Cardiac fibroblast (primary cell): ENCODE measurements at regions not wholly inside any gene's neighbourhood (a gene's known extent, or its start where the extent isn't known, plus 50 kb on each side); places are given as distances from the start of the nearest gene placed in this dataset.
"Not testable (repeated sequence)": the region's sequence is repeated elsewhere in the genome, so short reads cannot be mapped to it uniquely, and the experiment has no call there.

Experiments used
- DNase-seq, 2 donors: peaks; one replicate each; pipeline versions ENCODE4 v3.0.0 to v3.0.0-alpha.2; 2010; ENCODE audit warnings: low read depth in 2 of 2
- H3K4me3 ChIP-seq, 2 donors: replicated peaks in 1 of 2; 1 replicate in 1 of 2; 2 replicates in 1 of 2; pipeline ENCODE4 v1.5.1; 2011; ENCODE audit warnings: low read depth in 2 of 2, low read length in 2 of 2, mild to moderate bottlenecking in 2 of 2, moderate library complexity in 1 of 2
- CTCF ChIP-seq: IDR thresholded peaks from one replicate; pipeline ENCODE4 v1.5.1; 2011; ENCODE audit warnings: low read depth, mild to moderate bottlenecking, low read length, inconsistent platforms

GRCh38 chr6:137389150-137389704 is 105.0 kb downstream of the OLIG3 start:
- TF ChIP-seq CTCF: no peak
- H3K4me3 ChIP-seq: no peak overlapping the region
- DNase-seq: peak; percentile 18 to 23

- no peak for DNase-seq
- no peak for TF ChIP-seq CTCF
- H3K4me3 ChIP-seq: no peak overlapping the region
Measured at GRCh38 chr6:137387096-137387764, 107.0 kb downstream of the OLIG3 start.

- not testable (repeated sequence) for DNase-seq
Measured at GRCh38 chr6:137383287-137383686, 110.9 kb downstream of the OLIG3 start.

GRCh38 chr6:137378090-137378369 is 116.2 kb downstream of the OLIG3 start:
- DNase-seq: no peak
- TF ChIP-seq CTCF: no peak
- H3K4me3 ChIP-seq: no peak overlapping the region

More at GRCh38 chr6:137383287-137383686, 110.9 kb downstream of the OLIG3 start:
- H3K4me3 ChIP-seq: not testable (repeated sequence)

- TF ChIP-seq CTCF: no peak
- DNase-seq: no peak
Measured at GRCh38 chr6:137373296-137373695, 120.9 kb downstream of the OLIG3 start.

GRCh38 chr6:137372532-137372931 is 121.7 kb downstream of the OLIG3 start:
- H3K4me3 ChIP-seq: no peak overlapping the region
- no peak for TF ChIP-seq CTCF
- DNase-seq: no peak

More at GRCh38 chr6:137373296-137373695, 120.9 kb downstream of the OLIG3 start:
- H3K4me3 ChIP-seq: no peak overlapping the region

GRCh38 chr6:137371634-137372016 is 122.6 kb downstream of the OLIG3 start:
- TF ChIP-seq CTCF: no peak
- no peak overlapping the region for H3K4me3 ChIP-seq
- DNase-seq: no peak
